GM18505 (cell line): ENCODE measurements at regions not wholly inside any gene's neighbourhood (a gene's known extent, or its start where the extent isn't known, plus 50 kb on each side); places are given as distances from the start of the nearest gene placed in this dataset.

Experiments used
- ATAC-seq: cut with Tn5 transposase; IDR thresholded peaks from one replicate; pipeline ENCODE4 v1.9.1; 2021; ENCODE audit not compliant: unreplicated experiment
- POLR2A ChIP-seq: IDR thresholded peaks from 4 replicates; pipeline ENCODE4 v1.6.1; 2011; ENCODE audit warnings: borderline replicate concordance; ENCODE audit not compliant: insufficient read depth, insufficient read length; ENCODE audit errors: extremely low read depth

GRCh38 chr12:22938323-22938722, 313.4 kb downstream of the ETNK1 start:
- no peak for TF ChIP-seq POLR2A
- ATAC-seq, result no peak

GRCh38 chr12:22951206-22951605, 326.2 kb downstream of the ETNK1 start:
- TF ChIP-seq POLR2A, result no peak
- ATAC-seq, result no peak

DNA sequence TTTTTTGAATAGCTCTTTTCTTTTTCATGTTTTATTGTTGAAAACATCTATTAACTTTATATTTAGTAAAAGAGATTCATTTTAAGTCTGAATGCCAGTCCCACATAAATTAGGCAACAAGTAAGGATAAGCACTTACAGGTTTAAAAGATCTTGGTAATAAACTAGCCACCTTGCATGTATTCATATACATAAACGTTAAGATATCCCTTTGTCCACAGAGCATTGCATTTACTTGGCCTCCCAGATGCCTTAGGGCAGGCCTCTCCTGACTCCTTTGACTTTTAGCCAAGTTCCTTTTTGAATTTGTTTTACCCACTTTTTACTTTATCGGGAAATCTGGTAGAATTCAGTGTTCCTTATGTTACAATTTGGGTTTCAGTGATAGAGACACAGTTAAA, 331.7 kb downstream of the ETNK1 start:
- no peak for ATAC-seq
- no peak for TF ChIP-seq POLR2A

DNA sequence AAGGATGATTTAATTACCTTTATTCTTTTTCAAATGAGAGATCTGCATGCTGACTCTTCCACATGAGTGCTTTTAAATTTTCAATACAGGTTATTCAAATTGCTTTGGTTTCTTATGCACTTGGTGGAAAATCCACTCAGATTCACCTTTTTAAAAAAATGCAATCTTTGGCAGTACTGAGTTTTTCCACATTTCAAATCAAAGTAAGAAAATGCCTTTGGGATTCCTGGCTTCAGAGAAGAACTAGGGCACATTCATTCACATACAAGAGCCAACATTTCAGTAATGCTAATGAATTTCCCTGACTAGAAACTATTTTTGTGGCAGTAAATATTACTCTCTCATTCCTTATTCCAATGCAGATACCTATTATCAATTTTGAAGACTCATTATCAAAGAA, 342.2 kb downstream of the ETNK1 start:
- ATAC-seq, result no peak
- TF ChIP-seq POLR2A, result no peak

DNA sequence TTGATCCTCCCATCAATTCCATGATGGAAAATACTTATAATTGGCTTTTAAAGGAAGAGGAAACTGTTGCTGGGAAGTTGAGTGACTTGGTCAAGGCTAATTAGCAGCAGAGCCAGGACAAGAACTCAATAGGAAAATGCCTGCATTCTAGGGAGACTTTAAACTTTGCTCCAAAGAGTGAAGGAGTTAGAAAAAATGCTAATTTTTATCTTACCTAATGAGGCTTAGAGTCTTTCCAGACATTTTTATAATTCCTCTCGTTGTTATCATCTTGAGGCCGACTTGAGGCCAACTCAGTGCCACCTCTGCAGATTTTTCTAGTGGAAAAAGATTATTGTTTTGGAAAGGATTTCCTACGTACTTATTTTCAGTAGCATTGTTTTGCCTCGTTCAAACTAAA, 344.6 kb downstream of the ETNK1 start:
- ATAC-seq, result no peak
- no peak for TF ChIP-seq POLR2A

GRCh38 chr12:22971247-22971646, 346.3 kb downstream of the ETNK1 start:
- ATAC-seq, result no peak
- no peak for TF ChIP-seq POLR2A

DNA sequence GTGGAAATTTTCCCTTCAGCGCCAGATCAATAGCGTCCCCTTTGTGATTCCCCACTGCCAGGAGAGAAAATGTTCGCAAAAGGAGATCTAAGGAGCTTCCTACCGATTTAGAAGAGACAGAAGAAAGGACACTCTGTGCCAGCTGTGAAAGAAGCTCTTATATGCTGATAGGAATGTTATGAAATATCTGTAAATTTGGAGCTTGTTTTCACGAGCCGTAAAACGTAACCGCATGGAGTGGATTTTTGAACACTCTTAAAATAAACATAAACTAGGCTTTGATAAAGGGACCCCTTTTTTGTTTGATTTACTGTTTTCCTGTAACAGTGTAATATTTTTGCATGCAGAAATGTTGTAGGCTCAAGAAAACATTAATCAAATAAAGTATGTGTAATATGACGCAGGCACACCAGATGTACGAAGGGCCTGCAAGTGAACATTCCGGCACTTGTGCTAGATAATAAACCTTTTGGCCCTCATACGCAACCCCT, 346.8 kb downstream of the ETNK1 start:
- no peak for ATAC-seq
- TF ChIP-seq POLR2A, result no peak

GRCh38 chr12:22974865-22975264, 349.9 kb downstream of the ETNK1 start:
- no peak for ATAC-seq

DNA sequence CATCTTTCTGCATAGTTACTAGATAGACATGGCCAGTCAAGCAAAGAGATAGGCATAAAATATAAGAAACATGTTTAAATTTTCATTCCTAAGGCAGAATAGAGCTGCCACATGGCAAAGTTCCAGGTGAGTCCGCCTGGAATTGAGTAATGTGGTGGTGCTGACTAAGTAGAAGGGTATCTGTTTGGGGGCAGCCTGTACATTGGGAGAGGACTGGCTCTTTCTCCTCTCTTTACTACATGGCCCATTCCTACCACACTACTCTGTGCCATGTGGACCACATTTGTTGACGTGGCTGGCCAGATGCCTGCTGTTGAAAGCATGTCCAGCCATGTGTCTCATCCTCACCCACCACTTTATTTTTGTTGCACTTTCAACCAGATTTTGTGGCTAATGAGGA, 354.0 kb downstream of the ETNK1 start:
- no peak for TF ChIP-seq POLR2A
- no peak for ATAC-seq

More at GRCh38 chr12:22974865-22975264, 349.9 kb downstream of the ETNK1 start:
- TF ChIP-seq POLR2A, result no peak

GRCh38 chr12:22979854-22980469, 355.0 kb downstream of the ETNK1 start:
- ATAC-seq, result no peak
- no peak for TF ChIP-seq POLR2A

DNA sequence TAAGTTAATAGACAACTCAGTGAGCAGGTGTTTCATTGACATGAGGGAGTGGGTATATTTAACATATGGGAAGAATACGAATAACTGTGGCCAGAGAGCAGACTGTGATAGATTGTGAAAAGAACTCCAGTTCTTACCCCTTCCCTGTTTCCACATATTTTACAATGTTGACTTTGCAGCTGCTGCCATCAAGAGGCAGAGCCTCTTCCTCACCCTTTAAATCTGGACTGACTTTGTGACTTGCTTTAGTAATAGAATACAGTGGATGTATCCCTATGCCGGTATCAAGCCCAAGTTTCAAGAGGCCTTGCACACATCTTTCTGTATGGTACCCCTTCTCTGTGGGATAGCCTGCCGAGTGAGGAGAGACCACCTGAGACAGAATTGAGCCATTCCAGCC, 356.7 kb downstream of the ETNK1 start:
- TF ChIP-seq POLR2A, result no peak
- ATAC-seq, result no peak

DNA sequence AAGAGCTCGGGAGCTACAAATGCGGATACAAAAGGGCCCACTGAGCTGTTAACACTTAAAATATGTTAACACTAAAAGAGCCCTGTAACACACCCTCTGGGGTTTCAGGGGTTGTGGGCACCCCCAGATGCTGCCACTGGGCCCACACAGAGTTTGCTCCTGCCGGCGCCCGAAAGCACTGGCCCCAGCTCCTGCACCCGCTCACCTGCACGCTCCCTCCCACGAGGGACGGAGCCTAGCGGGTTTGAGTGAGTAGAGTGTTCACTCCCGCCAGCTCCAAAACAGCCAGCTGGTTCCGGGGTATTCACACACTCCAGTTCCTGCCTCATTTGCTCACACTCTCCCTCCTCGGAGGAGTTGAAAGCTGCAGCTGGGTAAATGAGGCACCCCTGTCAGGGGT, 357.7 kb downstream of the ETNK1 start:
- no peak for ATAC-seq

GRCh38 chr12:22986997-22987396, 362.0 kb downstream of the ETNK1 start:
- no peak for TF ChIP-seq POLR2A
- ATAC-seq, result no peak

More for the DNA sequence above, 357.7 kb downstream of the ETNK1 start:
- TF ChIP-seq POLR2A, result no peak

DNA sequence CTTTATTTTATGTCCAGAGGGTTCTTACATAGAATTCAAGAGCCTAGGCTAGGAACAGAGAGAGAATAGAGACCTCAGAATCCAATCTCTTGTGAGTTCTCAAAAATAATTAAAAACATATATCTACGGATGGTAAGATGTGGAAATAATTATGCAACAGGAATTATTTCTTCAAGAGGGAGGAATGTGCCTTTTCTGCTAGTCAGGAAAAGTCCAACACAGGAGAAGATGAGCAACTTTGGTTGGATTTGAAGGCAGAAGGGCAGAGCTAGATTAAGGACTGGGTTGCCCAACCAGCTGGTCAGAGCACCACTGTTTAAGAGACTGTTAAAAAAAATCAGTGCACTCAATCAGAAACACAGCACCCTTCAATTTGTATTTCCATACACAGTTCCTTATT, 365.5 kb downstream of the ETNK1 start:
- no peak for ATAC-seq
- no peak for TF ChIP-seq POLR2A
